Effector memory CD4-positive, alpha-beta T cell (primary cell): ENCODE measurements at regions not wholly inside any gene's neighbourhood (a gene's known extent, or its start where the extent isn't known, plus 50 kb on each side); places are given as distances from the start of the nearest gene placed in this dataset.
"Not testable (repeated sequence)": the region's sequence is repeated elsewhere in the genome, so short reads cannot be mapped to it uniquely, and the experiment has no call there.

Source experiments
- DNase-seq, 3 donors: peaks; one replicate each; pipeline ENCODE4 v3.0.0-alpha.2; 2020
- H3K27ac ChIP-seq: 2 replicates; pipeline ENCODE4 v1.7.0; 2013; ENCODE audit warnings: mild to moderate bottlenecking, low read length, moderate library complexity; ENCODE audit not compliant: insufficient read depth, poor library complexity, severe bottlenecking
- H3K27me3 ChIP-seq: replicated peaks from 2 replicates; pipeline ENCODE4 v1.7.0; 2013; ENCODE audit warnings: mild to moderate bottlenecking, low read length; ENCODE audit not compliant: insufficient read depth, control insufficient read depth, poor library complexity, severe bottlenecking
- H3K36me3 ChIP-seq: 2 replicates; pipeline ENCODE4 v1.7.0; 2013; ENCODE audit warnings: mild to moderate bottlenecking, low read length, moderate library complexity; ENCODE audit not compliant: control insufficient read depth, insufficient read depth
- H3K4me1 ChIP-seq: 2 replicates; pipeline ENCODE4 v1.7.0; 2013; ENCODE audit warnings: low read length, mild to moderate bottlenecking; ENCODE audit not compliant: control insufficient read depth, insufficient read depth, poor library complexity, severe bottlenecking
- H3K4me3 ChIP-seq: 2 replicates; pipeline ENCODE4 v1.7.0; 2013; ENCODE audit warnings: low read length, low read depth, mild to moderate bottlenecking; ENCODE audit not compliant: insufficient read depth, poor library complexity, severe bottlenecking
- H3K9me3 ChIP-seq: 2 replicates; pipeline ENCODE4 v1.7.0; 2013; ENCODE audit warnings: mild to moderate bottlenecking, low read length, moderate library complexity; ENCODE audit not compliant: control insufficient read depth

- Histone ChIP-seq H3K9me3 (peaks cover under 1% of the 10 kb centered on the region), H3K36me3 (no peaks in the 10 kb centered on the region), H3K27me3 (no peaks in the 10 kb centered on the region), H3K4me1 (no peaks in the 10 kb centered on the region), H3K27ac (no peak overlapping the region), H3K4me3 (no peak overlapping the region)
- DNase-seq: no peak
Measured at GRCh38 chr5:21067724-21068123, 1079.7 kb upstream of the CDH18 start.

GRCh38 chr5:21063146-21063545, 1075.1 kb upstream of the CDH18 start:
- H3K9me3 ChIP-seq: peaks cover 4% of the 10 kb centered on the region
- H3K36me3 ChIP-seq: no peaks in the 10 kb centered on the region
- no peak overlapping the region for H3K4me3 ChIP-seq
- H3K27ac ChIP-seq: no peak overlapping the region
- DNase-seq: no peak
- no peaks in the 10 kb centered on the region for H3K4me1 ChIP-seq
- no peaks in the 10 kb centered on the region for H3K27me3 ChIP-seq

GRCh38 chr5:21058289-21058688, 1070.3 kb upstream of the CDH18 start:
- no peaks in the 10 kb centered on the region for H3K27me3 ChIP-seq
- no peaks in the 10 kb centered on the region for H3K36me3 ChIP-seq
- DNase-seq: no peak
- H3K27ac ChIP-seq: no peak overlapping the region
- no peaks in the 10 kb centered on the region for H3K4me1 ChIP-seq
- H3K9me3 ChIP-seq: peaks cover 4% of the 10 kb centered on the region
- H3K4me3 ChIP-seq: no peak overlapping the region

GRCh38 chr5:21051945-21052344, 1063.9 kb upstream of the CDH18 start:
- Histone ChIP-seq H3K9me3 (no peaks in the 10 kb centered on the region), H3K36me3 (no peaks in the 10 kb centered on the region), H3K4me3 (no peak overlapping the region), H3K27ac (no peak overlapping the region), H3K4me1 (no peaks in the 10 kb centered on the region), H3K27me3 (no peaks in the 10 kb centered on the region)
- DNase-seq: no peak

- H3K4me1 ChIP-seq: no peaks in the 10 kb centered on the region
- H3K9me3 ChIP-seq: no peaks in the 10 kb centered on the region
- no peak overlapping the region for H3K4me3 ChIP-seq
- no peaks in the 10 kb centered on the region for H3K36me3 ChIP-seq
- H3K27ac ChIP-seq: no peak overlapping the region
- DNase-seq: no peak
- H3K27me3 ChIP-seq: no peaks in the 10 kb centered on the region
Measured at GRCh38 chr5:21049901-21050300, 1061.9 kb upstream of the CDH18 start.

GRCh38 chr5:21030981-21031380, 1043.0 kb upstream of the CDH18 start:
- Histone ChIP-seq H3K9me3 (no peaks in the 10 kb centered on the region), H3K4me3 (no peak overlapping the region), H3K4me1 (no peaks in the 10 kb centered on the region), H3K27ac (no peak overlapping the region), H3K36me3 (no peaks in the 10 kb centered on the region), H3K27me3 (no peaks in the 10 kb centered on the region)
- no peak for DNase-seq

GRCh38 chr5:21024966-21025365, 1037.0 kb upstream of the CDH18 start:
- DNase-seq: no peak
- H3K4me1 ChIP-seq: no peaks in the 10 kb centered on the region
- no peaks in the 10 kb centered on the region for H3K36me3 ChIP-seq
- no peak overlapping the region for H3K4me3 ChIP-seq
- H3K9me3 ChIP-seq: no peaks in the 10 kb centered on the region
- H3K27ac ChIP-seq: no peak overlapping the region
- H3K27me3 ChIP-seq: no peaks in the 10 kb centered on the region

GRCh38 chr5:21013237-21013636, 1025.2 kb upstream of the CDH18 start:
- no peaks in the 10 kb centered on the region for H3K4me1 ChIP-seq
- no peaks in the 10 kb centered on the region for H3K9me3 ChIP-seq
- DNase-seq: no peak
- H3K27ac ChIP-seq: no peak overlapping the region
- no peak overlapping the region for H3K4me3 ChIP-seq
- H3K36me3 ChIP-seq: no peaks in the 10 kb centered on the region
- H3K27me3 ChIP-seq: no peaks in the 10 kb centered on the region

GRCh38 chr5:21007781-21008180, 1019.8 kb upstream of the CDH18 start:
- Histone ChIP-seq H3K4me3 (no peak overlapping the region), H3K9me3 (no peaks in the 10 kb centered on the region), H3K27ac (no peak overlapping the region), H3K36me3 (no peaks in the 10 kb centered on the region), H3K27me3 (no peaks in the 10 kb centered on the region), H3K4me1 (no peaks in the 10 kb centered on the region)
- DNase-seq: no peak

GRCh38 chr5:20988933-20989332, 1000.9 kb upstream of the CDH18 start:
- not testable (repeated sequence) for H3K4me3 ChIP-seq, H3K4me1 ChIP-seq, H3K27me3 ChIP-seq, H3K27ac ChIP-seq, H3K36me3 ChIP-seq, DNase-seq, H3K9me3 ChIP-seq

GRCh38 chr5:20985754-20986153, 997.8 kb upstream of the CDH18 start:
- Histone ChIP-seq H3K4me3 (no peak overlapping the region), H3K9me3 (peaks cover 6% of the 10 kb centered on the region), H3K4me1 (no peaks in the 10 kb centered on the region), H3K27ac (no peak overlapping the region), H3K36me3 (no peaks in the 10 kb centered on the region), H3K27me3 (no peaks in the 10 kb centered on the region)
- DNase-seq: no peak
